HUES48 (cell line): ENCODE measurements at regions not wholly inside any gene's neighbourhood (a gene's known extent, or its start where the extent isn't known, plus 50 kb on each side); places are given as distances from the start of the nearest gene placed in this dataset.

Experiments
- H3K27ac ChIP-seq: one replicate; pipeline ENCODE4 v1.7.0; 2013; ENCODE audit warnings: low read depth, low read length, inconsistent platforms
- H3K27me3 ChIP-seq: 2 replicates; pipeline ENCODE4 v1.6.1; 2013; ENCODE audit warnings: mild to moderate bottlenecking, low read length; ENCODE audit not compliant: control insufficient read depth, insufficient read depth
- H3K36me3 ChIP-seq: 2 replicates; pipeline ENCODE4 v1.6.1; 2013; ENCODE audit warnings: low read length; ENCODE audit not compliant: control insufficient read depth, insufficient read depth
- H3K4me1 ChIP-seq: 2 replicates; pipeline ENCODE4 v1.6.1; 2013; ENCODE audit warnings: mild to moderate bottlenecking, low read length; ENCODE audit not compliant: control insufficient read depth, insufficient read depth
- H3K4me3 ChIP-seq: 2 replicates; pipeline ENCODE4 v1.5.1; 2013; ENCODE audit warnings: mild to moderate bottlenecking, low read depth, low read length
- H3K9ac ChIP-seq: 2 replicates; pipeline ENCODE4 v1.6.1; 2013; ENCODE audit warnings: mild to moderate bottlenecking, low read depth, low read length, moderate library complexity
- H3K9me3 ChIP-seq: 2 replicates; pipeline ENCODE4 v1.6.1; 2013; ENCODE audit warnings: low read length; ENCODE audit not compliant: control insufficient read depth, insufficient read depth

GRCh38 chr6:169890049-169890448 is 138.6 kb downstream of the ERMARD start:
- no peak overlapping the region for H3K9ac ChIP-seq
- H3K36me3 ChIP-seq, result no peaks in the 10 kb centered on the region
- no peak overlapping the region for H3K4me3 ChIP-seq
- no peaks in the 10 kb centered on the region for H3K4me1 ChIP-seq
- no peak overlapping the region for H3K27ac ChIP-seq
- H3K27me3 ChIP-seq, result no peaks in the 10 kb centered on the region
- peaks cover 19% of the 10 kb centered on the region for H3K9me3 ChIP-seq

GRCh38 chr6:169887529-169888140 is 136.2 kb downstream of the ERMARD start:
- no peak overlapping the region for H3K9ac ChIP-seq

GRCh38 chr6:169886631-169887227 is 135.3 kb downstream of the ERMARD start:
- H3K9ac ChIP-seq, result no peak overlapping the region
- H3K27ac ChIP-seq, result no peak overlapping the region
- H3K36me3 ChIP-seq, result no peaks in the 10 kb centered on the region
- H3K9me3 ChIP-seq, result peaks cover 6% of the 10 kb centered on the region
- no peaks in the 10 kb centered on the region for H3K27me3 ChIP-seq
- no peak overlapping the region for H3K4me3 ChIP-seq
- H3K4me1 ChIP-seq, result no peaks in the 10 kb centered on the region

More at GRCh38 chr6:169887529-169888140, 136.2 kb downstream of the ERMARD start:
- no peaks in the 10 kb centered on the region for H3K27me3 ChIP-seq
- no peaks in the 10 kb centered on the region for H3K4me1 ChIP-seq
- H3K9me3 ChIP-seq, result peaks cover 15% of the 10 kb centered on the region
- no peak overlapping the region for H3K4me3 ChIP-seq
- H3K36me3 ChIP-seq, result no peaks in the 10 kb centered on the region
- no peak overlapping the region for H3K27ac ChIP-seq

- no peak overlapping the region for H3K4me3 ChIP-seq
- no peaks in the 10 kb centered on the region for H3K36me3 ChIP-seq
- H3K9ac ChIP-seq, result no peak overlapping the region
- H3K27ac ChIP-seq, result no peak overlapping the region
- no peaks in the 10 kb centered on the region for H3K4me1 ChIP-seq
- no peaks in the 10 kb centered on the region for H3K27me3 ChIP-seq
- H3K9me3 ChIP-seq, result peaks cover 2% of the 10 kb centered on the region; the same call in 1 of the 2 replicates
Observed at GRCh38 chr6:169885831-169886230, 134.4 kb downstream of the ERMARD start.

GRCh38 chr6:169885131-169885530 is 133.7 kb downstream of the ERMARD start:
- Histone ChIP-seq H3K27ac (no peak overlapping the region), H3K4me3 (no peak overlapping the region), H3K9ac (no peak overlapping the region), H3K27me3 (no peaks in the 10 kb centered on the region), H3K36me3 (no peaks in the 10 kb centered on the region), H3K4me1 (no peaks in the 10 kb centered on the region), H3K9me3 (no peaks in the 10 kb centered on the region)

GRCh38 chr6:169884158-169884557 is 132.7 kb downstream of the ERMARD start:
- Histone ChIP-seq H3K27ac (no peak overlapping the region), H3K4me1 (no peaks in the 10 kb centered on the region), H3K27me3 (no peaks in the 10 kb centered on the region), H3K9me3 (no peaks in the 10 kb centered on the region), H3K9ac (no peak overlapping the region), H3K4me3 (no peak overlapping the region), H3K36me3 (no peaks in the 10 kb centered on the region)

- no peaks in the 10 kb centered on the region for H3K9me3 ChIP-seq
- H3K4me3 ChIP-seq, result no peak overlapping the region
- H3K27ac ChIP-seq, result no peak overlapping the region
- no peaks in the 10 kb centered on the region for H3K27me3 ChIP-seq
- no peaks in the 10 kb centered on the region for H3K36me3 ChIP-seq
- no peak overlapping the region for H3K9ac ChIP-seq
- H3K4me1 ChIP-seq, result no peaks in the 10 kb centered on the region
Observed at GRCh38 chr6:169883316-169883715, 131.9 kb downstream of the ERMARD start.

GRCh38 chr6:169881976-169882375 is 130.6 kb downstream of the ERMARD start:
- 0 out of 2 replicates have a peak, but pooled peaks cover 3% of the 10 kb centered on the region for H3K4me1 ChIP-seq
- no peak overlapping the region for H3K27ac ChIP-seq
- no peak overlapping the region for H3K9ac ChIP-seq
- H3K27me3 ChIP-seq, result no peaks in the 10 kb centered on the region
- H3K9me3 ChIP-seq, result no peaks in the 10 kb centered on the region
- H3K4me3 ChIP-seq, result no peak overlapping the region
- H3K36me3 ChIP-seq, result no peaks in the 10 kb centered on the region

GRCh38 chr6:169881398-169881797 is 130.0 kb downstream of the ERMARD start:
- Histone ChIP-seq H3K36me3 (no peaks in the 10 kb centered on the region), H3K27ac (no peak overlapping the region)

GRCh38 chr6:169880516-169880915 is 129.1 kb downstream of the ERMARD start:
- Histone ChIP-seq H3K4me1 (0 out of 2 replicates have a peak, but pooled peaks cover 3% of the 10 kb centered on the region), H3K27me3 (no peaks in the 10 kb centered on the region), H3K9me3 (no peaks in the 10 kb centered on the region), H3K36me3 (no peaks in the 10 kb centered on the region), H3K9ac (no peak overlapping the region), H3K4me3 (no peak overlapping the region), H3K27ac (no peak overlapping the region)

More at GRCh38 chr6:169881398-169881797, 130.0 kb downstream of the ERMARD start:
- Histone ChIP-seq H3K4me3 (no peak overlapping the region), H3K27me3 (no peaks in the 10 kb centered on the region), H3K4me1 (0 out of 2 replicates have a peak, but pooled peaks cover 3% of the 10 kb centered on the region), H3K9ac (no peak overlapping the region), H3K9me3 (no peaks in the 10 kb centered on the region)

GRCh38 chr6:169869301-169869700 is 117.9 kb downstream of the ERMARD start:
- Histone ChIP-seq H3K27ac (no peak overlapping the region), H3K4me1 (no peaks in the 10 kb centered on the region), H3K27me3 (no peaks in the 10 kb centered on the region), H3K9me3 (no peaks in the 10 kb centered on the region), H3K36me3 (no peaks in the 10 kb centered on the region), H3K4me3 (no peak overlapping the region), H3K9ac (no peak overlapping the region)
